LNCaP clone FGC (cell line): ENCODE measurements at regions not wholly inside any gene's neighbourhood (a gene's known extent, or its start where the extent isn't known, plus 50 kb on each side); places are given as distances from the start of the nearest gene placed in this dataset.

Experiments used
- DNase-seq: peaks from one replicate; pipeline ENCODE4 v3.0.0-alpha.2; 2011; ENCODE audit warnings: low read depth
- H3K4me3 ChIP-seq: 2 replicates; pipeline ENCODE4 v1.5.1; 2011; ENCODE audit warnings: mild to moderate bottlenecking, low read depth, low read length, control low read depth
- CTCF ChIP-seq: IDR thresholded peaks from 2 replicates; pipeline ENCODE4 v1.5.1; 2012; ENCODE audit warnings: mild to moderate bottlenecking; ENCODE audit not compliant: control insufficient read depth, insufficient read depth; ENCODE audit errors: extremely low read depth

GRCh38 chr18:78601349-78601748, 378.3 kb upstream of the SALL3 start:
- no peak overlapping the region for H3K4me3 ChIP-seq
- no peak for TF ChIP-seq CTCF
- DNase-seq: no peak

- no peak overlapping the region for H3K4me3 ChIP-seq
- no peak for TF ChIP-seq CTCF
- no peak for DNase-seq
Observed at GRCh38 chr18:78601923-78602322, 377.7 kb upstream of the SALL3 start.

GRCh38 chr18:78602430-78602829, 377.2 kb upstream of the SALL3 start:
- no peak overlapping the region for H3K4me3 ChIP-seq
- no peak for TF ChIP-seq CTCF
- DNase-seq: no peak

- H3K4me3 ChIP-seq: no peak overlapping the region
- no peak for DNase-seq
- no peak for TF ChIP-seq CTCF
Observed at GRCh38 chr18:78603102-78603983, 376.3 kb upstream of the SALL3 start.

- H3K4me3 ChIP-seq: no peak overlapping the region
- DNase-seq: no peak
- no peak for TF ChIP-seq CTCF
Observed at GRCh38 chr18:78605255-78605654, 374.4 kb upstream of the SALL3 start.

GRCh38 chr18:78607221-78607620, 372.4 kb upstream of the SALL3 start:
- DNase-seq: peak; percentile 19
- TF ChIP-seq CTCF: no peak
- H3K4me3 ChIP-seq: no peak overlapping the region

GRCh38 chr18:78607784-78608183, 371.8 kb upstream of the SALL3 start:
- H3K4me3 ChIP-seq: no peak overlapping the region
- no peak for DNase-seq
- no peak for TF ChIP-seq CTCF
